ENCODE measurements at regions not wholly inside any gene's neighbourhood (a gene's known extent, or its start where the extent isn't known, plus 50 kb on each side); places are given as distances from the start of the nearest gene placed in this dataset.

DNA sequence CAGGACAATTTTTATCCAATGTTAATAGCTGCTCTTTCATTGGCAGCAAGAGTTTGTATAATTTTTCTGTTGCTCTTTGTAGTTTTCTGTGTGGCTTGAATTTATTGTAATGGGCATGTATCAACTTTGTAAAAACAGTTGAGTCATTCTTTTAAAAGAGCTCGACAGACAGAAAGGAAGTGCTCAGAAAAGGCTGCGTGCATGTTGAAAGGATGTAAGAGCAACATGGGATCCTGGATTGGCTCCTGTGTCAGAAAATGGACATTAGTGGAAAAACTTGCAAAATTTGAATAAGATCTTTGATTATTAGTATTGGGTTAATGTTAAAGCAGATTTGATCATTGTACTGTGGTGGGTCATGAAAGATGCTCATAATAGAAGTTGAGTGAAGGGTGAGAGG lies 93.3 kb upstream of the CDC42EP3 start:
- ChIA-PET CTCF (interaction anchor here (1.4 to 2.0 kb wide), 2 partner anchors 18 to 350 kb away, joined by 3 to 5 read pairs; no protein-coding TSS in a partner anchor), POLR2A (interaction anchor here (0.5 kb wide), 1 partner anchor 93 kb away, joined by 3 read pairs; the partner anchor contains the start of gene CDC42EP3)
- peaks cover 7% of the 10 kb centered on the region; the same call in 1 of the 3 replicates for H3K9me3 ChIP-seq
- peak overlapping the region; percentile 61 to 86; a peak in 5 of 6 replicates for H3K27ac ChIP-seq
- no peak for TF ChIP-seq JUNB (IDR thresholded peaks at IDR 0.05)
- TF ChIP-seq, protein P1, sequence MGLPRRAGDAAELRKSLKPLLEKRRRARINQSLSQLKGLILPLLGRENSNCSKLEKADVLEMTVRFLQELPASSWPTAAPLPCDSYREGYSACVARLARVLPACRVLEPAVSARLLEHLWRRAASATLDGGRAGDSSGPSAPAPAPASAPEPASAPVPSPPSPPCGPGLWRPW (IDR thresholded peaks at IDR 0.05): no peak
- TF ChIP-seq KDM1A (IDR thresholded peaks at IDR 0.05; ENCODE audit: low read depth): no peak
- no peak for TF ChIP-seq BHLHE40 (IDR thresholded peaks at IDR 0.05; ENCODE audit: low read depth, low read length)
- TF ChIP-seq, protein P2, sequence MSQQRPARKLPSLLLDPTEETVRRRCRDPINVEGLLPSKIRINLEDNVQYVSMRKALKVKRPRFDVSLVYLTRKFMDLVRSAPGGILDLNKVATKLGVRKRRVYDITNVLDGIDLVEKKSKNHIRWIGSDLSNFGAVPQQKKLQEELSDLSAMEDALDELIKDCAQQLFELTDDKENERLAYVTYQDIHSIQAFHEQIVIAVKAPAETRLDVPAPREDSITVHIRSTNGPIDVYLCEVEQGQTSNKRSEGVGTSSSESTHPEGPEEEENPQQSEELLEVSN (IDR thresholded peaks at IDR 0.05; ENCODE audit: borderline replicate concordance, low read depth): no peak
- no peak for TF ChIP-seq CEBPB (IDR thresholded peaks at IDR 0.05)
- no peak for TF ChIP-seq ESRRA (IDR thresholded peaks at IDR 0.05; ENCODE audit: borderline replicate concordance, low read length)
- TF ChIP-seq, protein P3, sequence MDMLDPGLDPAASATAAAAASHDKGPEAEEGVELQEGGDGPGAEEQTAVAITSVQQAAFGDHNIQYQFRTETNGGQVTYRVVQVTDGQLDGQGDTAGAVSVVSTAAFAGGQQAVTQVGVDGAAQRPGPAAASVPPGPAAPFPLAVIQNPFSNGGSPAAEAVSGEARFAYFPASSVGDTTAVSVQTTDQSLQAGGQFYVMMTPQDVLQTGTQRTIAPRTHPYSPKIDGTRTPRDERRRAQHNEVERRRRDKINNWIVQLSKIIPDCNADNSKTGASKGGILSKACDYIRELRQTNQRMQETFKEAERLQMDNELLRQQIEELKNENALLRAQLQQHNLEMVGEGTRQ (IDR thresholded peaks at IDR 0.05): no peak
- ATAC-seq: no peak
- no peak for FAIRE-seq
- H3K4me1 ChIP-seq: peaks cover 55% of the 10 kb centered on the region
- no peak overlapping the region for H3K4me3 ChIP-seq
- H3K4me2 ChIP-seq: peak overlapping the region; percentile 71; the same call in 1 of the 3 replicates
- 14% methylated on average over 1 of the region's 2 CpGs for WGBS (ENCODE audit: missing lambda C conversion rate)
- DNase-seq (ENCODE audit: low read depth in 1 of 2, low spot score in 1 of 2): no peak

DNA sequence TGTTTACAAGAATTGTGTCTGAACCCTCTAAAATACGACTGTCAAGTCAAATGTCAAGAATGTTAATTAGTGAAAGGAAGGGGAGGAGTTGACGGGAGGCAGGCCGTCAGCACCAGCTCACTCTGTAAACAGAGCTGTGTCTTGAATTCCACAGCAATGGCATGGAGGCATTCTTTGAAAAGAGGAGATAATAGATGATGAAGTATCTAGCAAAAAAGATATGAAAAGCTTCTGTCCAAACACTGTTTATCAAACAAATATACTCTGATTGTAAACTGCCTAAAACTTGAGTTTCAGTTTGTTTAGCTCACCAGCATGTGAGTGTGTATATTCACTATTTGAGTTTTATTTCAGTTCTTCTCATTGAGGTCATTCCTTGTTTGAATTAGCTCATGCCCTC lies 94.7 kb upstream of the CDC42EP3 start:
- Histone ChIP-seq H3K27ac (peak overlapping the region; percentile 86 to 92), H3K4me1 (peaks cover 56% of the 10 kb centered on the region), H3K9me3 (peaks cover 7% of the 10 kb centered on the region; the same call in 1 of the 3 replicates), H3K4me2 (peak overlapping the region; percentile 71), H3K4me3 (peak overlapping the region; percentile 6; the same call in 1 of the 3 replicates)
- ChIA-PET POLR2A (interaction anchor here (0.7 to 1.7 kb wide), 2 partner anchors 94 to 96 kb away, joined by 3 to 8 read pairs; no protein-coding TSS in a partner anchor), CTCF (interaction anchor here (1.1 to 2.0 kb wide), 3 partner anchors 43 to 351 kb away, joined by 4 to 6 read pairs (median 5); no protein-coding TSS in a partner anchor)
- TF ChIP-seq CEBPB (IDR thresholded peaks at IDR 0.05) (peak in 1 of 2 experiments; percentile 44; a peak in 1 of 4 replicates), JUN (IDR thresholded peaks at IDR 0.05) (peak; percentile 43 to 85; a peak in 2 of 5 replicates), GATA3 (IDR thresholded peaks at IDR 0.05; ENCODE audit: borderline replicate concordance) (peak; percentile 92), SMC3 (IDR thresholded peaks at IDR 0.05) (peak; percentile 20; the same call in 1 of the 3 replicates), ESRRA (IDR thresholded peaks at IDR 0.05; ENCODE audit: borderline replicate concordance, low read length) (no peak), FOSL2 (IDR thresholded peaks at IDR 0.05) (no peak), FOSL2 (CRISPR knock-in tag; IDR thresholded peaks at IDR 0.05) (peak; percentile 44), JUNB (IDR thresholded peaks at IDR 0.05) (peak; percentile 48; the same call in 1 of the 2 replicates), RAD21 (conservative IDR thresholded peaks at IDR 0.05 in 1 of 2, IDR thresholded peaks at IDR 0.05 in 1 of 2) (peak; percentile 17 to 35; a peak in 3 of 5 replicates), POLR2AphosphoS2 (conservative IDR thresholded peaks at IDR 0.05; ENCODE audit: low read length) (no peak), EP300 (IDR thresholded peaks at IDR 0.05) (peak; percentile 28 to 64; a peak in 2 of 5 replicates), ZSCAN20 (CRISPR knock-in tag; IDR thresholded peaks at IDR 0.05) (no peak)
- TF ChIP-seq, protein P4, sequence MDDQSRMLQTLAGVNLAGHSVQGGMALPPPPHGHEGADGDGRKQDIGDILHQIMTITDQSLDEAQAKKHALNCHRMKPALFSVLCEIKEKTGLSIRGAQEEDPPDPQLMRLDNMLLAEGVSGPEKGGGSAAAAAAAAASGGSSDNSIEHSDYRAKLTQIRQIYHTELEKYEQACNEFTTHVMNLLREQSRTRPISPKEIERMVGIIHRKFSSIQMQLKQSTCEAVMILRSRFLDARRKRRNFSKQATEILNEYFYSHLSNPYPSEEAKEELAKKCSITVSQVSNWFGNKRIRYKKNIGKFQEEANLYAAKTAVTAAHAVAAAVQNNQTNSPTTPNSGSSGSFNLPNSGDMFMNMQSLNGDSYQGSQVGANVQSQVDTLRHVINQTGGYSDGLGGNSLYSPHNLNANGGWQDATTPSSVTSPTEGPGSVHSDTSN (IDR thresholded peaks at IDR 0.05): no peak
- TF ChIP-seq, protein P2 (IDR thresholded peaks at IDR 0.05; ENCODE audit: borderline replicate concordance, low read depth): no peak
- TF ChIP-seq, protein P5, sequence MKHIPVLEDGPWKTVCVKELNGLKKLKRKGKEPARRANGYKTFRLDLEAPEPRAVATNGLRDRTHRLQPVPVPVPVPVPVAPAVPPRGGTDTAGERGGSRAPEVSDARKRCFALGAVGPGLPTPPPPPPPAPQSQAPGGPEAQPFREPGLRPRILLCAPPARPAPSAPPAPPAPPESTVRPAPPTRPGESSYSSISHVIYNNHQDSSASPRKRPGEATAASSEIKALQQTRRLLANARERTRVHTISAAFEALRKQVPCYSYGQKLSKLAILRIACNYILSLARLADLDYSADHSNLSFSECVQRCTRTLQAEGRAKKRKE (CRISPR knock-in tag; IDR thresholded peaks at IDR 0.05; ENCODE audit: low read depth): no peak
- TF ChIP-seq, protein P6, sequence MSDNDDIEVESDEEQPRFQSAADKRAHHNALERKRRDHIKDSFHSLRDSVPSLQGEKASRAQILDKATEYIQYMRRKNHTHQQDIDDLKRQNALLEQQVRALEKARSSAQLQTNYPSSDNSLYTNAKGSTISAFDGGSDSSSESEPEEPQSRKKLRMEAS (IDR thresholded peaks at IDR 0.05): peak; percentile 63
- ATAC-seq (peak in 1 of 2 experiments; percentile 68; a peak in 3 of 6 replicates), DNase-seq (ENCODE audit: low read depth in 1 of 2, low spot score in 1 of 2) (peak in 1 of 2 experiments; percentile 74), FAIRE-seq (no peak)
- WGBS (ENCODE audit: missing lambda C conversion rate): 1% methylated on average over 3 of the region's 3 CpGs

All from A549 (cell line).